ENCODE measurements at regions not wholly inside any gene's neighbourhood (a gene's known extent, or its start where the extent isn't known, plus 50 kb on each side); places are given as distances from the start of the nearest gene placed in this dataset.

- POLR2A ChIA-PET, result no interaction called here
- TF ChIP-seq, protein P1, sequence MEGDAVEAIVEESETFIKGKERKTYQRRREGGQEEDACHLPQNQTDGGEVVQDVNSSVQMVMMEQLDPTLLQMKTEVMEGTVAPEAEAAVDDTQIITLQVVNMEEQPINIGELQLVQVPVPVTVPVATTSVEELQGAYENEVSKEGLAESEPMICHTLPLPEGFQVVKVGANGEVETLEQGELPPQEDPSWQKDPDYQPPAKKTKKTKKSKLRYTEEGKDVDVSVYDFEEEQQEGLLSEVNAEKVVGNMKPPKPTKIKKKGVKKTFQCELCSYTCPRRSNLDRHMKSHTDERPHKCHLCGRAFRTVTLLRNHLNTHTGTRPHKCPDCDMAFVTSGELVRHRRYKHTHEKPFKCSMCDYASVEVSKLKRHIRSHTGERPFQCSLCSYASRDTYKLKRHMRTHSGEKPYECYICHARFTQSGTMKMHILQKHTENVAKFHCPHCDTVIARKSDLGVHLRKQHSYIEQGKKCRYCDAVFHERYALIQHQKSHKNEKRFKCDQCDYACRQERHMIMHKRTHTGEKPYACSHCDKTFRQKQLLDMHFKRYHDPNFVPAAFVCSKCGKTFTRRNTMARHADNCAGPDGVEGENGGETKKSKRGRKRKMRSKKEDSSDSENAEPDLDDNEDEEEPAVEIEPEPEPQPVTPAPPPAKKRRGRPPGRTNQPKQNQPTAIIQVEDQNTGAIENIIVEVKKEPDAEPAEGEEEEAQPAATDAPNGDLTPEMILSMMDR (IDR thresholded peaks at IDR 0.05; ENCODE audit: control extremely low read depth, extremely low read depth, low read depth, missing control alignments), result no peak
- CTCF ChIA-PET, result interaction anchor here (0.9 kb wide), 1 partner anchor 10 kb away, joined by 3 read pairs; no protein-coding TSS in a partner anchor
- DNase-seq (ENCODE audit: extremely low spot score), result no peak
Observed at GRCh38 chr4:100061835-100062234, 111.8 kb upstream of the H2AZ1 start.

- ChIA-PET CTCF (interaction anchor here (0.7 to 1.4 kb wide), 6 partner anchors 11 to 63 kb away, joined by 3 to 6 read pairs (median 4); no protein-coding TSS in a partner anchor), POLR2A (interaction anchor here (0.6 kb wide), 1 partner anchor 1043 kb away, joined by 3 read pairs; no protein-coding TSS in a partner anchor)
- peak; percentile 34 for DNase-seq (ENCODE audit: extremely low spot score)
- TF ChIP-seq, protein P1 (IDR thresholded peaks at IDR 0.05; ENCODE audit: control extremely low read depth, extremely low read depth, low read depth, missing control alignments), result no peak
Observed at GRCh38 chr4:100060765-100061416, 110.8 kb upstream of the H2AZ1 start.

GRCh38 chr4:100059467-100059866, 109.4 kb upstream of the H2AZ1 start:
- POLR2A ChIA-PET, result no interaction called here
- DNase-seq (ENCODE audit: extremely low spot score), result no peak
- CTCF ChIA-PET, result interaction anchor here (1.1 kb wide), 1 partner anchor 33 kb away, joined by 3 read pairs; no protein-coding TSS in a partner anchor
- TF ChIP-seq, protein P1 (IDR thresholded peaks at IDR 0.05; ENCODE audit: control extremely low read depth, extremely low read depth, low read depth, missing control alignments), result no peak

DNA sequence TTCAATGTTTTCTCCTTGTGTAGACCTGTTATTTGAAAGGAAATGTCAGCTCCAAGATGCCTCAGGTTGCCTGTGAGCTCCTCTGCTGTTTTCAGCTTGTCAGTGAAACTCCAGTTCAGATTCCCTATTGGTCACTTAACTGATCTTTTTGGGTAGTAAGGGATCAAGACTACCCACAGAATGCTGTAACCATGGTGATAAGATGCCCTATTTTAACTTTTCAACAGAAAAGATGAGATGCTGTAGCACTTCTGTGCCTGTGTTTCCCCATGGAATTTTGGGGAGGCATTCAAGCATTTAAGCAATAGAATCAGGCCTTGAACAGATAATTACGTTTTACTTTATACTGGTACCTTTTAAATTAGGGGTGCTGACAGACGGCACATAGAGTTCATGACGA, 106.6 kb upstream of the H2AZ1 start:
- no peak for DNase-seq (ENCODE audit: extremely low spot score)
- TF ChIP-seq, protein P1 (IDR thresholded peaks at IDR 0.05; ENCODE audit: control extremely low read depth, extremely low read depth, low read depth, missing control alignments), result no peak
- ChIA-PET CTCF (interaction anchor here (0.9 to 2.4 kb wide), 7 partner anchors 10 to 249 kb away, joined by 3 to 10 read pairs (median 3); no protein-coding TSS in a partner anchor), POLR2A (no interaction called here)

- DNase-seq (ENCODE audit: extremely low spot score), result no peak
- POLR2A ChIA-PET, result no interaction called here
- CTCF ChIA-PET, result interaction anchor here (1.0 to 1.8 kb wide), 4 partner anchors 12 to 42 kb away, joined by 3 to 4 read pairs (median 3); no protein-coding TSS in a partner anchor
- TF ChIP-seq, protein P1 (IDR thresholded peaks at IDR 0.05; ENCODE audit: control extremely low read depth, extremely low read depth, low read depth, missing control alignments), result no peak
Observed at GRCh38 chr4:100054071-100054470, 104.0 kb upstream of the H2AZ1 start.

- POLR2A ChIA-PET, result no interaction called here
- CTCF ChIA-PET, result no interaction called here
- DNase-seq (ENCODE audit: extremely low spot score), result no peak
- TF ChIP-seq, protein P1 (IDR thresholded peaks at IDR 0.05; ENCODE audit: control extremely low read depth, extremely low read depth, low read depth, missing control alignments), result no peak
Observed at GRCh38 chr4:100049872-100050271, 99.8 kb upstream of the H2AZ1 start.

Data from GM10248 (cell line).